ENCODE measurements at regions not wholly inside any gene's neighbourhood (a gene's known extent, or its start where the extent isn't known, plus 50 kb on each side); places are given as distances from the start of the nearest gene placed in this dataset.

DNA sequence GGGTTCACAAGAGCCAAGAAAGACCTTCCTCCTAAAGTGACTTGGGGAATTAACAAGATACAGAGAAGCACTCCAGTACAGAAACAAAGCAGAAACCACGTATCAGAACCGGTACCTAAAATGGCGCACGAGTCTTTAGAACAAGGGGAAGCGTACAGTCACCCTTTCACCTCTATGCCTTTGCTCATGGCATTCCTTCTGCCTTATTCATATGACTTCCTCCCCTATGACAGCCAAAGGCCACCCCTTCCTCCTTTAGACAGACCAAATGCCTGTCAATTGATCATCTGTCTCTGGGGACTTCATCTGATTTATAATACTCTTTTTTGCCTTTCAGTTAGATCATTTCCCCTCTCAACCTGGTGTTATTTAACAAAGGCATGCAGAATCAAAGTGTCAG, 89.5 kb upstream of the OSBPL8 start:
- H3K36me3 ChIP-seq (ENCODE audit: control insufficient read depth in 4 of 4, insufficient read depth in 4 of 4, low read length in 3 of 4): no peaks in the 10 kb centered on the region
- ChIA-PET CTCF (no interaction called here), POLR2A (no interaction called here)
- 97% methylated on average over 5 of the region's 5 CpGs for WGBS (ENCODE audit: insufficient coverage)
- DNase-seq: no peak
- H3K9me3 ChIP-seq (ENCODE audit: control extremely low read depth in 1 of 5, control insufficient read depth in 4 of 5, insufficient read depth in 2 of 5, low read depth in 1 of 5, low read length in 4 of 5): peaks cover 0 to 2% (median 0%) of the 10 kb centered on the region in 5 experiments
- no peaks in the 10 kb centered on the region for H3K4me1 ChIP-seq (ENCODE audit: control extremely low read depth in 1 of 4, control insufficient read depth in 4 of 4, insufficient read depth in 4 of 4, low read length in 3 of 4)
- no peak overlapping the region for H3K27ac ChIP-seq (ENCODE audit: insufficient read depth in 1 of 2, low read depth in 1 of 2, low read length in 2 of 2, poor library complexity in 1 of 2, severe bottlenecking in 2 of 2)
- H3K27me3 ChIP-seq (replicated peaks in 2 of 5; ENCODE audit: control insufficient read depth in 4 of 5, insufficient read depth in 5 of 5, low read length in 4 of 5): no peaks in the 10 kb centered on the region
- no peak overlapping the region for H3K4me3 ChIP-seq (ENCODE audit: control insufficient read depth in 1 of 7, extremely low read depth in 1 of 7, insufficient read depth in 4 of 7, low read depth in 2 of 7, low read length in 6 of 7)

DNA sequence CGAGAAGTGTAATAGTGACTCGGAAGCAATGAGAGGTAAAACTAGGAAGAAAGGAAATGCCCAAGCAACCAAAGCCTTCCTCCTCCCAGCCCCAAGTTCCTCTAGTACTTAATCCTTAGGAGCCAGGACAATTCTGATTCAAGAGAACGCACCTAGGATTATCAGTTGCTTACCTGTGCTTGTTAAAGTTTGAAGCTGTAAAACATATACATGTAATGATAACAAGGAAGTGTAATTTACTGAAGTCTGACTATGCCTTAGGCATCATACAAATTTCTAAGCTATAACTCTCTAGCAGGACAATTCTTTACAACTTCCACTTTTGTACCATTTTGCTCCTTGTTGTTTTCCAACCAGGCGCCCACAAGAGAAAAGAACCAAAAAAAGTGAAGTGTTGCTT, 92.8 kb upstream of the OSBPL8 start:
- no peaks in the 10 kb centered on the region for H3K27me3 ChIP-seq (replicated peaks in 2 of 5; ENCODE audit: control insufficient read depth in 4 of 5, insufficient read depth in 5 of 5, low read length in 4 of 5)
- ChIA-PET CTCF (interaction anchor here (1.0 to 1.6 kb wide), 2 partner anchors 17 to 31 kb away, joined by 3 to 4 read pairs; no protein-coding TSS in a partner anchor), POLR2A (no interaction called here)
- no peaks in the 10 kb centered on the region for H3K9me3 ChIP-seq (ENCODE audit: control extremely low read depth in 1 of 5, control insufficient read depth in 4 of 5, insufficient read depth in 2 of 5, low read depth in 1 of 5, low read length in 4 of 5)
- H3K4me1 ChIP-seq (ENCODE audit: control extremely low read depth in 1 of 4, control insufficient read depth in 4 of 4, insufficient read depth in 4 of 4, low read length in 3 of 4): no peaks in the 10 kb centered on the region
- no peak overlapping the region for H3K4me3 ChIP-seq (ENCODE audit: control insufficient read depth in 1 of 7, extremely low read depth in 1 of 7, insufficient read depth in 4 of 7, low read depth in 2 of 7, low read length in 6 of 7)
- no peak for DNase-seq
- WGBS (ENCODE audit: insufficient coverage): 100% methylated on average over 2 of the region's 4 CpGs
- H3K36me3 ChIP-seq (ENCODE audit: control insufficient read depth in 4 of 4, insufficient read depth in 4 of 4, low read length in 3 of 4): no peaks in the 10 kb centered on the region
- H3K27ac ChIP-seq (ENCODE audit: insufficient read depth in 1 of 2, low read depth in 1 of 2, low read length in 2 of 2, poor library complexity in 1 of 2, severe bottlenecking in 2 of 2): no peak overlapping the region

DNA sequence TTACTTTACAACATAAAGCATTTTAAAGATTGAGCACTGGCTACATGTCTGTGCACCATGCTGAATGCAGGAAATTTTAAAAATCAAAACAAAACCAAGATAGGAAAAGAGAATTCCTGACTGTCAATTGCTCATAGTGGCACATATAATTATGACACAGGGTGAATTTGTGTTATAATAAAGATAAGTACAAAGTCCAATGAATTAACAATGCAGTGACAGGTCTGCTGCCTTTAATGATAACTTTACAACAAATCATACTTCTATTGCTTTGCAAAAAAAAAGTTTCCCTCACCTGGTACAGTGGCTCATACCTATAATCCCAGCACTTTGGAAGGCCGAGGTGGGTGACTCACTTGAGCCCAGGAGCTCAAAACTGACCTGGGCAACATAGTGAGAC, 93.8 kb upstream of the OSBPL8 start:
- Histone ChIP-seq H3K36me3 (ENCODE audit: control insufficient read depth in 4 of 4, insufficient read depth in 4 of 4, low read length in 3 of 4) (no peaks in the 10 kb centered on the region), H3K9me3 (ENCODE audit: control extremely low read depth in 1 of 5, control insufficient read depth in 4 of 5, insufficient read depth in 2 of 5, low read depth in 1 of 5, low read length in 4 of 5) (peaks cover 0 to 2% (median 0%) of the 10 kb centered on the region in 5 experiments), H3K27me3 (replicated peaks in 2 of 5; ENCODE audit: control insufficient read depth in 4 of 5, insufficient read depth in 5 of 5, low read length in 4 of 5) (no peaks in the 10 kb centered on the region), H3K4me1 (ENCODE audit: control extremely low read depth in 1 of 4, control insufficient read depth in 4 of 4, insufficient read depth in 4 of 4, low read length in 3 of 4) (no peaks in the 10 kb centered on the region), H3K27ac (ENCODE audit: insufficient read depth in 1 of 2, low read depth in 1 of 2, low read length in 2 of 2, poor library complexity in 1 of 2, severe bottlenecking in 2 of 2) (no peak overlapping the region), H3K4me3 (ENCODE audit: control insufficient read depth in 1 of 7, extremely low read depth in 1 of 7, insufficient read depth in 4 of 7, low read depth in 2 of 7, low read length in 6 of 7) (no peak overlapping the region)
- 100% methylated on average over 1 of the region's 1 CpG for WGBS (ENCODE audit: insufficient coverage)
- ChIA-PET POLR2A (no interaction called here), CTCF (interaction anchor here (1.0 to 1.6 kb wide), 2 partner anchors 16 to 32 kb away, joined by 3 to 4 read pairs; no protein-coding TSS in a partner anchor)
- no peak for DNase-seq

DNA sequence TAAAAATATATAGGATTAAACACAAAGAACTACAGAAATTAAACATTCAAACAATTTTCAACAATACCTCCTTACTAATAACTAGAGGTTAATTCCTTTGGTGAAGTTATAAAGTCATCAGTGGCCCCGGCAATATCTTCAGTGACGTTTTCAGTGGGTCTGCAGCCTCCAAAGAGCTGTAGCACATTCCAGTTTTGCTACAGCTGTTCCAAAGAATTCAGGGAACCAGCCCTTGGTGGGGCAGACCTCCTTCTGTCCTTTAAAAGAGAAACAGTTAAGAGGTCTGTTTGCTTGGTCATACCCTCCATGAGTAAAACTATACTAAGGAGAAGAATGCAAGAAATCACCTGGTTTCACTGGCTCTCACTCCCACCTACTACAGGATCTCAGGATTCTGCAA, 99.2 kb upstream of the ZDHHC17 start:
- H3K9me3 ChIP-seq (ENCODE audit: control extremely low read depth in 1 of 5, control insufficient read depth in 4 of 5, insufficient read depth in 2 of 5, low read depth in 1 of 5, low read length in 4 of 5): no peaks in the 10 kb centered on the region
- peaks cover 6 to 14% (median 13%) of the 10 kb centered on the region in 4 experiments for H3K4me1 ChIP-seq (ENCODE audit: control extremely low read depth in 1 of 4, control insufficient read depth in 4 of 4, insufficient read depth in 4 of 4, low read length in 3 of 4)
- CTCF ChIA-PET: no interaction called here
- no peak for DNase-seq
- POLR2A ChIA-PET: no interaction called here
- H3K27me3 ChIP-seq (replicated peaks in 2 of 5; ENCODE audit: control insufficient read depth in 4 of 5, insufficient read depth in 5 of 5, low read length in 4 of 5): no peaks in the 10 kb centered on the region
- H3K36me3 ChIP-seq (ENCODE audit: control insufficient read depth in 4 of 4, insufficient read depth in 4 of 4, low read length in 3 of 4): no peaks in the 10 kb centered on the region
- H3K27ac ChIP-seq (ENCODE audit: insufficient read depth in 1 of 2, low read depth in 1 of 2, low read length in 2 of 2, poor library complexity in 1 of 2, severe bottlenecking in 2 of 2): no peak overlapping the region
- 90% methylated on average over 2 of the region's 2 CpGs for WGBS (ENCODE audit: insufficient coverage)
- no peak overlapping the region for H3K4me3 ChIP-seq (ENCODE audit: control insufficient read depth in 1 of 7, extremely low read depth in 1 of 7, insufficient read depth in 4 of 7, low read depth in 2 of 7, low read length in 6 of 7)

DNA sequence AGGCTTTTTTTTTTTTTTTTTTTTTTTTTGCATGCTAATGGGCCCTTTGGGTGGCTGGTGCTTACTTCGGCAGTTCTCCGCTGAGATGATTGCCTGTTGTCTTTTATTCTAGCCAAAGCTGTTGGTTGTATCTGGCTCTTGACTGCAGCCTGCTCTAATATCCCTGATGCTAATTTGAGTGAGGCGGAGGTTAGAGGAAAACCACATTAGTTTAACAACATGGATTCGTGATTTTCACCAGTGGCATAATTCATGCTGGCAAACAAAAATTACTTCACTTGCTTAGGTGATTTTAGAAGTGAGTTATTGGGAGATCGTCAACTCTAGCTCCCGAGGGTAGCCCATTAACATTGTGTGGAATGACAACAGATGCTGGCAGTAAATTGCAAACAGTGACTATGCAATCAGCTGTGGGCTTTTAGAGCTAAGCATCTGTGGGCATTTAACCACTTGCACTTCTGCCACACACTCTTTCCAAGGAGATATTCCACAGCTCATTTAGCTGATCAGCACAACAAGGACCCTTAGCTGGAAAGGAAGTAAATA, 97.6 kb upstream of the ZDHHC17 start:
- CTCF ChIA-PET: interaction anchor here (1.0 kb wide), 1 partner anchor 44 kb away, joined by 3 read pairs; no protein-coding TSS in a partner anchor
- Histone ChIP-seq H3K36me3 (ENCODE audit: control insufficient read depth in 4 of 4, insufficient read depth in 4 of 4, low read length in 3 of 4) (no peaks in the 10 kb centered on the region), H3K27ac (ENCODE audit: insufficient read depth in 1 of 2, low read depth in 1 of 2, low read length in 2 of 2, poor library complexity in 1 of 2, severe bottlenecking in 2 of 2) (no peak overlapping the region), H3K9me3 (ENCODE audit: control extremely low read depth in 1 of 5, control insufficient read depth in 4 of 5, insufficient read depth in 2 of 5, low read depth in 1 of 5, low read length in 4 of 5) (no peaks in the 10 kb centered on the region), H3K4me3 (ENCODE audit: control insufficient read depth in 1 of 7, extremely low read depth in 1 of 7, insufficient read depth in 4 of 7, low read depth in 2 of 7, low read length in 6 of 7) (peak overlapping the region in 2 of 7 experiments; percentile 34 to 36), H3K27me3 (replicated peaks in 2 of 5; ENCODE audit: control insufficient read depth in 4 of 5, insufficient read depth in 5 of 5, low read length in 4 of 5) (no peaks in the 10 kb centered on the region), H3K4me1 (ENCODE audit: control extremely low read depth in 1 of 4, control insufficient read depth in 4 of 4, insufficient read depth in 4 of 4, low read length in 3 of 4) (peaks cover 6 to 14% (median 13%) of the 10 kb centered on the region in 4 experiments)
- POLR2A ChIA-PET: no interaction called here
- peak in 2 of 3 donors; percentile 38 to 52 for DNase-seq
- WGBS (ENCODE audit: insufficient coverage): 50% methylated on average over 6 of the region's 6 CpGs

DNA sequence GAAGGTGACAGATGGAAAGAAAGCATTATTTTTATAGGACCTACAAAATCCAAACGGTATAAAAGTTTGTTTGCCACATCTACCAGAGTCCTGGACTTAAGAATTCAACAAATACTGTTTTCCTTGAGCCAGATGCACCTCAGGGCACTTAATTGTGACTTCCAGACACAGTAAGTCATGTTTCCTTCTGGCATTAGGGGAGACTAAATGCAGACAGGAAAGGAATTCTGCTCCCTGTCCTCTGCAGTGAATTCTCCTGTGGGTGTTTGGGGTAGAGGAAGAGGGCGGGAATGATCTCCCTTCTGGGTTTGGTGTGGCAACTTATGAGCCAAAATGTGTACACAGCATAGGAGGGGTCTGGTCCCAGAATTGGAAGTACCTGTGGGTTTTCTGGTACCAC, 93.9 kb upstream of the ZDHHC17 start:
- Histone ChIP-seq H3K9me3 (ENCODE audit: control extremely low read depth in 1 of 5, control insufficient read depth in 4 of 5, insufficient read depth in 2 of 5, low read depth in 1 of 5, low read length in 4 of 5) (no peaks in the 10 kb centered on the region), H3K36me3 (ENCODE audit: control insufficient read depth in 4 of 4, insufficient read depth in 4 of 4, low read length in 3 of 4) (no peaks in the 10 kb centered on the region), H3K27ac (ENCODE audit: insufficient read depth in 1 of 2, low read depth in 1 of 2, low read length in 2 of 2, poor library complexity in 1 of 2, severe bottlenecking in 2 of 2) (no peak overlapping the region), H3K27me3 (replicated peaks in 2 of 5; ENCODE audit: control insufficient read depth in 4 of 5, insufficient read depth in 5 of 5, low read length in 4 of 5) (no peaks in the 10 kb centered on the region), H3K4me3 (ENCODE audit: control insufficient read depth in 1 of 7, extremely low read depth in 1 of 7, insufficient read depth in 4 of 7, low read depth in 2 of 7, low read length in 6 of 7) (no peak overlapping the region), H3K4me1 (ENCODE audit: control extremely low read depth in 1 of 4, control insufficient read depth in 4 of 4, insufficient read depth in 4 of 4, low read length in 3 of 4) (peaks cover 6 to 14% (median 13%) of the 10 kb centered on the region in 4 experiments)
- CTCF ChIA-PET: interaction anchor here (1.2 kb wide), 1 partner anchor 18 kb away, joined by 3 read pairs; no protein-coding TSS in a partner anchor
- POLR2A ChIA-PET: no interaction called here
- DNase-seq: no peak
- 80% methylated on average over 2 of the region's 2 CpGs for whole genome bisulfite sequencing (ENCODE audit: insufficient coverage)

DNA sequence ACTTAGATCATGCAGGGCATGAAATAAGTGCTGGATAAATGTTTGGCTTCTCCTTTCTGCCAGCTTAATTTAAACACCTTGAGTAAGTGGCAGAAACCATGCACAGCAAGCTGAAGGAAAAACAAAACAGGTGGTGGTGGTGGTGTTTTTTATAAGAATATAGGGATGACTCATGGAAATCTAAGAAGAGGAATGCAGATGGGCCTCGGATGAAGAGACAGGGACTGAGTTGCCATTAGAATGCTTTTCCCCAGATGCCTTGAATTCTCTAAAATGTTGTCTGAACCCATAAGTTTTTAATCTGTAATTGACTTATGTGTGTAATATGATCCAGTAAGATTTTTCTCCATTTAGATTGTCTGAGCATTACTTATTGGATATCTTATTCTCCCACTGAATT, 93.1 kb upstream of the ZDHHC17 start:
- DNase-seq: no peak
- H3K27ac ChIP-seq (ENCODE audit: insufficient read depth in 1 of 2, low read depth in 1 of 2, low read length in 2 of 2, poor library complexity in 1 of 2, severe bottlenecking in 2 of 2): no peak overlapping the region
- WGBS (ENCODE audit: insufficient coverage): 86% methylated on average over 1 of the region's 1 CpG
- H3K4me3 ChIP-seq (ENCODE audit: control insufficient read depth in 1 of 7, extremely low read depth in 1 of 7, insufficient read depth in 4 of 7, low read depth in 2 of 7, low read length in 6 of 7): no peak overlapping the region
- H3K36me3 ChIP-seq (ENCODE audit: control insufficient read depth in 4 of 4, insufficient read depth in 4 of 4, low read length in 3 of 4): no peaks in the 10 kb centered on the region
- H3K27me3 ChIP-seq (replicated peaks in 2 of 5; ENCODE audit: control insufficient read depth in 4 of 5, insufficient read depth in 5 of 5, low read length in 4 of 5): no peaks in the 10 kb centered on the region
- H3K4me1 ChIP-seq (ENCODE audit: control extremely low read depth in 1 of 4, control insufficient read depth in 4 of 4, insufficient read depth in 4 of 4, low read length in 3 of 4): peaks cover 4 to 11% (median 9%) of the 10 kb centered on the region in 4 experiments
- no peaks in the 10 kb centered on the region for H3K9me3 ChIP-seq (ENCODE audit: control extremely low read depth in 1 of 5, control insufficient read depth in 4 of 5, insufficient read depth in 2 of 5, low read depth in 1 of 5, low read length in 4 of 5)
- ChIA-PET POLR2A (no interaction called here), CTCF (no interaction called here)
